Suppressor macrophage treated with lipopolysaccharide for 4 hours (primary cell): ENCODE measurements at regions not wholly inside any gene's neighbourhood (a gene's known extent, or its start where the extent isn't known, plus 50 kb on each side); places are given as distances from the start of the nearest gene placed in this dataset.
"Not testable (repeated sequence)": the region's sequence is repeated elsewhere in the genome, so short reads cannot be mapped to it uniquely, and the experiment has no call there.

Experiments used
- DNase-seq: peaks from one replicate; pipeline ENCODE4 v3.0.0-alpha.2; 2020

- no peak for DNase-seq
Measured at GRCh38 chr3:190984502-190985244, 122.2 kb upstream of the GMNC start.

DNA sequence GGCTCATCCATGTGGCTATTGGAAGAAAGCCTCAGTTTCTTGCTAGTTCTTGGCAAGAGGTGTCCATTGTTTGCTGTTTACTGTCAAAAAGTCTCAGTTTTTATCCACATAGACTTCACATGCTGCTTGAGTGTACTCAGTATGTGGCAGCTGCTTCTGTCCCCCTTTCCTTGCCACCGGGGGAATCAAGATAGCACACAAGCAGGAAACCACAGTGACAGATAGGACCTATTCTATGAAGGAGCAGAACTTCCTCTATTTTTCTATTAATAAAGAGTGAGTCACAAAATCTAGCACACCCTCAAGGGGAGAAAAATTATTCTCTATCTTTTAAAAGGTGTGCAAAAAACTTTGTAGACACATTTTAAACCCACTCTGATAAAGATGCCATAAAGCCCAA lies 121.4 kb upstream of the GMNC start:
- DNase-seq, result no peak

DNA sequence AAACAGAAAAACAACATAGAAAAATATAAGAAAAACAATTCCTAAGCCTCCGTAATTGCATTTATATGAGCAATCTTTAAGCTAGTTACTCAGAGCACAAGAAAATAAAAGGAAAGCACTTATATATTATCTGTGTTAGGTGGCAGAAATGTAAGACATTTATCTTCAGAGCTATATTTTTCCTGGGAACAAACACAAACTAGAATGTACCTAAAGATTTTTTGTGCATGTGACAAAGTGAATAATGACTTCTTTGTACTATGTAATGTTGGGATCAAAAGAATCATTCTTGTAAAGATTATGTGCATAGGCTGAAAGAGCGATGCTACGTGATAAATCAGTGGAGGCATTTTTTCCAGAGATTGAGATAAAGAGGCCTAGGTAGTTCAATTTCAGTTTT lies 111.3 kb upstream of the GMNC start:
- DNase-seq, result no peak

DNA sequence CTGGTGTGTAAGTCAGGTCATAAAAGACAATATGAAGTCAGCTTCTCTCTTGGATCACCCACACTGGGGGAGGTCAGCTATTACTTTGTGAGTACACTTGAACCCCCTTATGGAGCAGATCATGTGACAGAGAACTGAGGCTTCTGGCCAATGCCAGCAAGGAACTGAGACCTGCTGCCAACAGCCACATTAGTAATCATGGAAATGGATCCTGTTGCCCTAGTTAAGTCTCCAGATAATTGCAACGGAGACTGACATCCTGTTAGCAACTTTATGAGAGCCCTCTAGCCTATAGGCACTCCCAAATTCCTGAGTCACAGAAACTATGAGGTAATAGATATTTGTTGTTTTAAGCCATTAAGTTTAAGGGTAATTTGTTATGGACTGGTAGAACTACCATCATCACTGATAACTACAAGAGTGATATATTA lies 110.4 kb upstream of the GMNC start:
- no peak for DNase-seq

DNA sequence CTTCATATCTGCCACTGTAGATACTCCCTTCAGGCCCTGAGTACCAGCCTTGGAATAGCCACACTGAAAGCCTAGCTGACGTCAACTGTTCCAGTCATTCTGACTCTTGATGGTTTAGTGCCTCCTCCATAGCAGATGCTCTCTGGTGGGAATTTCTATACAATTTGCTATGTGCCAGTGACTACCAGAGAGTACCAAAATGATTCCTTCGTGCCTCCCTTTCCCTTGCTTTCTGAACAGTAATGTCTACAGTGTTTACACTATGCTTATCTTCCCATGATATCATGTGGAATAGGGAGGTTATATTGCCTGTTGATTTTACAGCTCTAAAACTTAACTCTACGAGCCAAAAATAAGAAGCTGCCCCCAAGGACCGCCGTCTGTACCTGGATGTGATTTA lies 109.7 kb upstream of the GMNC start:
- no peak for DNase-seq

DNA sequence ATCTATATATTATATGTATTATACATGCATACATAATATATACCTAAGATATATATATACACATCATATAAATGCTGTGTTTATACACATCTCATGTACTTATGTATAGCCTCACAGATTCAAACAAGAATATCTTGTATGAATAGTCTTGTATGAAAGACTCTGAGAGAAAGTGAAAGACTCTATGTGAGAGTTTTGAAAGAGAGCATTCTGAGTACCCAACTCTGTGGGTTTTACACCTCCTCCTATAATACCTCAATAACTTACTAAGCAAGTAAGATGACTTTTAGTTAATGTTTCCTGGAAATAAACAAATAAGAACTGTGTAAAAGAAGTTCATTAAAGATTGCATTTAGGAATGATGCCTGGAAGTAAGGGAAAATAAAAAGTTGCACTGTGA lies 108.1 kb upstream of the GMNC start:
- DNase-seq, result no peak

- no peak for DNase-seq
Measured at GRCh38 chr3:190968616-190969015, 106.1 kb upstream of the GMNC start.

GRCh38 chr3:190964931-190965330 lies 102.4 kb upstream of the GMNC start:
- not testable (repeated sequence) for DNase-seq

DNA sequence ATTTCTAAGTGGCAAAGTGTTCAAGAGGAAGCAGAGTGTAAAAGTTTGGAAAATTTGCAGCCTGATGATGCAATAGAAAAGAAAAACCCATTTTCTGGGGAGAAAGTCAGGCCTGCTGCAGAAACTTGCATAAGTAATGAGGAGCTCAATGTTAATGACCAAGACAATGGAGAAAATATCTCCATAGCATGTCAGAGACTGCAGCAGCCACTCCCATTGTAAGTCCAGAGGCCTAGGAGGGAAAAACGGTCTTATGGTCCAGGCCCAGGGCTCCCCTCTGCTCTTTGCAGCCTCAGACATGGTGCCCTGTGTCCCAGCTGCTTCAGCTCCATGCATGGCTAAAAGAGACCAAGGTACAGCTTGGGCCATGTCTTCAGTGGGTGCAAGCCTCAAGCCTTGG lies 96.6 kb upstream of the GMNC start:
- no peak for DNase-seq

DNA sequence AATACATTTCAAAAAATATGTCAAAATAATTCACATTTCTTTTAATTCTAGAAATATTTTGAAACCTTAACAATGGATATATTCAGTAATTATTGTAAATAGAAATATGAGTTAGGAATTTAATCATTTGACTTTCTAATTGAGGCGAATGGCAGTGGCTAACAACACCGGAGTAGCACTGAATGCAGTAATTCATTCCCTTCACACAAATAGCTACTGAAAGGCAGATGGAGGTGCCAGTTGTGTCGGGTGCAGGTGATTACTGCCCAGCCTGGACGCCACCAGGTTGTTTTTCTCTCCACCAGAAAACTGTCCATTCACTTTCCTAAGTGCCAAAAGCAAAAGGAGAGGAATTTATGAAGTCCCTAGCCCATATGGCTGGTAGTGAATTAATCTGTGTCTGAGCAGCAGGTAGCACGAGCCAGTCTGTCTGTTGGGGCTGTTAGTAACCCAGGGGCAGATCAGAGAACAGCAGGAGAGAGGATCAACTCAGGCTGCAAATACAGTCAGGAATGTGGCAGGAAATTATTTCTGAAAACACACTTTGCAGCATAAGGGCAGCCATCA lies 79.3 kb upstream of the GMNC start:
- no peak for DNase-seq

GRCh38 chr3:190934616-190935015 lies 72.1 kb upstream of the GMNC start:
- not testable (repeated sequence) for DNase-seq

- DNase-seq, result no peak
Measured at GRCh38 chr3:190926619-190927018, 64.1 kb upstream of the GMNC start.

DNA sequence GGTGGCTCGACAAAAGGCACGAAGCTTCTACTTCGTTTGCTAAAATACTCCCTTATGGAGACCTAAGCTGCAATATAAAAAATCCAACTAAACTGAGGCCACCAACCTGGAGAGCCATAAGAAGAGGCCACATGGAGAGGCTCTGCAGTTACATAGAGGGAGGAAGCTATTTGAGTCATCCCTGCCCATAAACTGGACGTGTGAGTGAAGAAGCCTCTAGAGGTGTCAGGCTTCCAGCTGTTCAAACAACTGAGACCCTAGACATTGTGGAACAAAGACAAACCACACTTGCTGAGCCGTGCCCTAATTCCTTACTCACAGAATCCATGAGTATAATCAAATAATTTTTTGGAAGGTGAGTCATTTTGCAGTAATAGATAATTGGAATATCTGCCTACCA lies 50.2 kb upstream of the GMNC start:
- no peak for DNase-seq
